Liver (tissue), 3 donors: ENCODE measurements at regions not wholly inside any gene's neighbourhood (a gene's known extent, or its start where the extent isn't known, plus 50 kb on each side); places are given as distances from the start of the nearest gene placed in this dataset.

ENCODE experiments used
- EGR1 ChIP-seq, 2 donors: IDR thresholded peaks; 2 replicates each; pipeline ENCODE4 v1.6.1; 2016 to 2018; ENCODE audit warnings: antibody characterized with exemption in 2 of 2, low read depth in 2 of 2
- SP1 ChIP-seq: IDR thresholded peaks from 2 replicates; pipeline ENCODE4 v1.6.1; 2018; ENCODE audit warnings: antibody characterized with exemption, mild to moderate bottlenecking
- TAF1 ChIP-seq: conservative IDR thresholded peaks from 2 replicates; pipeline ENCODE4 v1.6.1; 2016; ENCODE audit warnings: antibody characterized with exemption, mild to moderate bottlenecking
- YY1 ChIP-seq: IDR thresholded peaks from 2 replicates; pipeline ENCODE4 v1.6.1; 2016; ENCODE audit warnings: antibody characterized with exemption, mild to moderate bottlenecking
- TF ChIP-seq, protein P1 (sequence below): fragments of 150-350 bp; IDR thresholded peaks from 2 replicates; pipeline ENCODE4 v1.5.1; 2017; ENCODE audit warnings: improper control_type of control experiment, low read depth, low read length; ENCODE audit not compliant: missing input control
- TF ChIP-seq, protein P2 (sequence below): IDR thresholded peaks from 2 replicates; pipeline ENCODE4 v1.6.1; 2016; ENCODE audit warnings: antibody characterized with exemption, mild to moderate bottlenecking
- donor health status: healthy.
- donor health status: healthy.

DNA sequence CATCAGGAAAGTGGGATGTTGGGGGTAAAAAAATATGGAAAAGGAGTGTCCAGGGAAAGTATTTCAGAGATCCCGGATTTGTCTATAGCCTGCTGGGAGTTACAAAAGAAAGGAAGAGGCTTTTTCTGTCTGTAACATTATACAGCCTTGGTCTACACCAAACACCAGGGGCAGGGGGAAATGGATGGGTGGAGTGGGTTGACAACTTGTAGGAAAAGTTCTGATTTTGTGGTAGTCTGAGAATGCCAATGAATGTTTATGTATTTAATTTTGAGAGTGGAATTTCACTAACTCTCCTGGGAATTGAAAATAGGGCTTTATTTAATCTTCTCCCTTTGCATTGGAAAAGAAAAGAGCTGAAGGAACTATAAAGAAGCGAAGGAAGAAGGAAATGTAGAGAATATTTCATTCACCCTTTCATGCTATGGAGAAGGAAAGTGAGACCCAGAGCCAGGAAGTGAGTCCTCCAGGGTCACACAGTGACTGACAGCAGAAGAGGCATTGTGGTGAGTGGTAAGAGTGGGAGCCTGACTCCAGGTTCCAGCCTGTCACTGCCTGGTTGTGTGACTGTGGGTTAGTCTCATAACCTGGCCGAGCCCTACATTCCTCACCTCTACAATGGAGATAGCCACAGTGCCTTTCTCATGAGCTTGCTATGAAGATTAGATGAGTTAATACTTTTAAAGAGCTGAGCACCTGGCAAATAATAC lies 346.3 kb upstream of the TNP1 start:
- TF ChIP-seq, protein P1, sequence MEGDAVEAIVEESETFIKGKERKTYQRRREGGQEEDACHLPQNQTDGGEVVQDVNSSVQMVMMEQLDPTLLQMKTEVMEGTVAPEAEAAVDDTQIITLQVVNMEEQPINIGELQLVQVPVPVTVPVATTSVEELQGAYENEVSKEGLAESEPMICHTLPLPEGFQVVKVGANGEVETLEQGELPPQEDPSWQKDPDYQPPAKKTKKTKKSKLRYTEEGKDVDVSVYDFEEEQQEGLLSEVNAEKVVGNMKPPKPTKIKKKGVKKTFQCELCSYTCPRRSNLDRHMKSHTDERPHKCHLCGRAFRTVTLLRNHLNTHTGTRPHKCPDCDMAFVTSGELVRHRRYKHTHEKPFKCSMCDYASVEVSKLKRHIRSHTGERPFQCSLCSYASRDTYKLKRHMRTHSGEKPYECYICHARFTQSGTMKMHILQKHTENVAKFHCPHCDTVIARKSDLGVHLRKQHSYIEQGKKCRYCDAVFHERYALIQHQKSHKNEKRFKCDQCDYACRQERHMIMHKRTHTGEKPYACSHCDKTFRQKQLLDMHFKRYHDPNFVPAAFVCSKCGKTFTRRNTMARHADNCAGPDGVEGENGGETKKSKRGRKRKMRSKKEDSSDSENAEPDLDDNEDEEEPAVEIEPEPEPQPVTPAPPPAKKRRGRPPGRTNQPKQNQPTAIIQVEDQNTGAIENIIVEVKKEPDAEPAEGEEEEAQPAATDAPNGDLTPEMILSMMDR: no peak
- TF ChIP-seq YY1 (no peak), SP1 (no peak), EGR1 (IDR thresholded peaks at IDR 0.05; ENCODE audit: low read depth in 2 of 2) (no peak), TAF1 (no peak)
- TF ChIP-seq, protein P2, sequence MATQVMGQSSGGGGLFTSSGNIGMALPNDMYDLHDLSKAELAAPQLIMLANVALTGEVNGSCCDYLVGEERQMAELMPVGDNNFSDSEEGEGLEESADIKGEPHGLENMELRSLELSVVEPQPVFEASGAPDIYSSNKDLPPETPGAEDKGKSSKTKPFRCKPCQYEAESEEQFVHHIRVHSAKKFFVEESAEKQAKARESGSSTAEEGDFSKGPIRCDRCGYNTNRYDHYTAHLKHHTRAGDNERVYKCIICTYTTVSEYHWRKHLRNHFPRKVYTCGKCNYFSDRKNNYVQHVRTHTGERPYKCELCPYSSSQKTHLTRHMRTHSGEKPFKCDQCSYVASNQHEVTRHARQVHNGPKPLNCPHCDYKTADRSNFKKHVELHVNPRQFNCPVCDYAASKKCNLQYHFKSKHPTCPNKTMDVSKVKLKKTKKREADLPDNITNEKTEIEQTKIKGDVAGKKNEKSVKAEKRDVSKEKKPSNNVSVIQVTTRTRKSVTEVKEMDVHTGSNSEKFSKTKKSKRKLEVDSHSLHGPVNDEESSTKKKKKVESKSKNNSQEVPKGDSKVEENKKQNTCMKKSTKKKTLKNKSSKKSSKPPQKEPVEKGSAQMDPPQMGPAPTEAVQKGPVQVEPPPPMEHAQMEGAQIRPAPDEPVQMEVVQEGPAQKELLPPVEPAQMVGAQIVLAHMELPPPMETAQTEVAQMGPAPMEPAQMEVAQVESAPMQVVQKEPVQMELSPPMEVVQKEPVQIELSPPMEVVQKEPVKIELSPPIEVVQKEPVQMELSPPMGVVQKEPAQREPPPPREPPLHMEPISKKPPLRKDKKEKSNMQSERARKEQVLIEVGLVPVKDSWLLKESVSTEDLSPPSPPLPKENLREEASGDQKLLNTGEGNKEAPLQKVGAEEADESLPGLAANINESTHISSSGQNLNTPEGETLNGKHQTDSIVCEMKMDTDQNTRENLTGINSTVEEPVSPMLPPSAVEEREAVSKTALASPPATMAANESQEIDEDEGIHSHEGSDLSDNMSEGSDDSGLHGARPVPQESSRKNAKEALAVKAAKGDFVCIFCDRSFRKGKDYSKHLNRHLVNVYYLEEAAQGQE: no peak
